Activated B cell treated with CpG ODN at 0.5 μM for 24 hours (primary cell): ENCODE measurements at regions not wholly inside any gene's neighbourhood (a gene's known extent, or its start where the extent isn't known, plus 50 kb on each side); places are given as distances from the start of the nearest gene placed in this dataset.
"Not testable (repeated sequence)": the region's sequence is repeated elsewhere in the genome, so short reads cannot be mapped to it uniquely, and the experiment has no call there.

Experiments
- ATAC-seq: fragments of 200-7000 bp; cut with Tn5 transposase; one replicate; pipeline ENCODE4 v1.10.0; 2021; ENCODE audit warnings: low read depth, mild to moderate bottlenecking, moderate library complexity
- CTCF ChIA-PET: fragments of 350-600 bp; sonication (Branson Sonifier 250); formaldehyde crosslinking; loops from one replicate; lab custom pipeline; 2021; ENCODE audit warnings: antibody characterized with exemption; lab: Charles Lee
- POLR2A ChIA-PET: fragments of 350-600 bp; sonication (Branson Sonifier 250); formaldehyde crosslinking; loops from one replicate; lab custom pipeline; 2021; ENCODE audit warnings: antibody characterized with exemption; lab: Charles Lee
- DNase-seq: peaks from one replicate; pipeline ENCODE4 v3.0.0; 2022
- H3K27ac Mint-ChIP-seq: one replicate; pipeline ENCODE4 v1.8.0; 2020; ENCODE audit warnings: mixed read lengths
- H3K27me3 Mint-ChIP-seq: one replicate; pipeline ENCODE4 v1.8.0; 2021; ENCODE audit warnings: mixed read lengths
- H3K36me3 Mint-ChIP-seq: one replicate; pipeline ENCODE4 v1.8.0; 2021; ENCODE audit warnings: low read depth, mixed read lengths
- H3K4me1 Mint-ChIP-seq: one replicate; pipeline ENCODE4 v1.8.0; 2021; ENCODE audit warnings: mixed read lengths
- H3K4me3 Mint-ChIP-seq: one replicate; pipeline ENCODE4 v1.8.0; 2020; ENCODE audit warnings: mild to moderate bottlenecking, mixed read lengths
- H3K9me3 Mint-ChIP-seq: one replicate; pipeline ENCODE4 v1.8.0; 2020; ENCODE audit warnings: mixed read lengths
- intact Hi-C: fragments of 100-400 bp; cut with micrococcal nuclease; formaldehyde crosslinking; loops from one replicate; pipeline ENCODE4 v1.15.1; 2024
- TF ChIP-seq, protein P1 (sequence below): fragments of 200-600 bp; IDR thresholded peaks from one replicate; pipeline ENCODE4 v1.8.0; 2022; ENCODE audit warnings: antibody characterized with exemption, mild to moderate bottlenecking

DNA sequence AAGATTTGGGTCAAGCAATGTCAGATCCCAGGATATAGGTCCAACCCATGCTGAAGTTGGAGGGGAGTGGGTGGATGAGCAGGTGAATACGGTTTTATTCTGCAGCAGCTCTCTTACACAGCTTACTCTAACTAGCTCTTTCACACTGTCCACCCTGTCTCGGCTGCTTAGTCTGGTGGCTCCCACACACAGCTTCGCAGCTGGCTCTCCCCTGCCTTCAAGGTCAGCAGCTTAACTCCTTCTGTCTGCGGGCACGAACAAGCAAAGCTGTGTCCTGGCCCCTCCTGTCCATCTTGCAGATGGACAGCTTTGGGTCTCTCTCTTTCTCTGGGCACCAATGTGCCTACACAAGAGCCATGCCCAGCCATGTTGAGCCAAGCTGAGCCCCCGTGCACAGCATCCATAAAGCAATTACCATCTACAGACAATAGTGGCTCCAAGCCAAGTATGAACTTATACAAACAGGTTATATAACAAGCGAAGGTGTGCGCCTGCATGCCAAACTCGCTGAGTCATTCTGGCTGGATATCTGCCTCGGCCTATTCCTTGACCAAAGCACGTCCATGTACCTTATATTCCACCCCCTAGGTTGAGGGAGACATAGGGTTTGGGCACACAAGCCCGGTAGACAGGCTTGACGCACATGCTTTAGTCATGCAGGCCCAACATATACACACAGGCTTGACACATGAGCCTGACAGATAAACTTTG lies 1307.8 kb upstream of the RAG2 start:
- TF ChIP-seq, protein P1, sequence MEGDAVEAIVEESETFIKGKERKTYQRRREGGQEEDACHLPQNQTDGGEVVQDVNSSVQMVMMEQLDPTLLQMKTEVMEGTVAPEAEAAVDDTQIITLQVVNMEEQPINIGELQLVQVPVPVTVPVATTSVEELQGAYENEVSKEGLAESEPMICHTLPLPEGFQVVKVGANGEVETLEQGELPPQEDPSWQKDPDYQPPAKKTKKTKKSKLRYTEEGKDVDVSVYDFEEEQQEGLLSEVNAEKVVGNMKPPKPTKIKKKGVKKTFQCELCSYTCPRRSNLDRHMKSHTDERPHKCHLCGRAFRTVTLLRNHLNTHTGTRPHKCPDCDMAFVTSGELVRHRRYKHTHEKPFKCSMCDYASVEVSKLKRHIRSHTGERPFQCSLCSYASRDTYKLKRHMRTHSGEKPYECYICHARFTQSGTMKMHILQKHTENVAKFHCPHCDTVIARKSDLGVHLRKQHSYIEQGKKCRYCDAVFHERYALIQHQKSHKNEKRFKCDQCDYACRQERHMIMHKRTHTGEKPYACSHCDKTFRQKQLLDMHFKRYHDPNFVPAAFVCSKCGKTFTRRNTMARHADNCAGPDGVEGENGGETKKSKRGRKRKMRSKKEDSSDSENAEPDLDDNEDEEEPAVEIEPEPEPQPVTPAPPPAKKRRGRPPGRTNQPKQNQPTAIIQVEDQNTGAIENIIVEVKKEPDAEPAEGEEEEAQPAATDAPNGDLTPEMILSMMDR = no peak

DNA sequence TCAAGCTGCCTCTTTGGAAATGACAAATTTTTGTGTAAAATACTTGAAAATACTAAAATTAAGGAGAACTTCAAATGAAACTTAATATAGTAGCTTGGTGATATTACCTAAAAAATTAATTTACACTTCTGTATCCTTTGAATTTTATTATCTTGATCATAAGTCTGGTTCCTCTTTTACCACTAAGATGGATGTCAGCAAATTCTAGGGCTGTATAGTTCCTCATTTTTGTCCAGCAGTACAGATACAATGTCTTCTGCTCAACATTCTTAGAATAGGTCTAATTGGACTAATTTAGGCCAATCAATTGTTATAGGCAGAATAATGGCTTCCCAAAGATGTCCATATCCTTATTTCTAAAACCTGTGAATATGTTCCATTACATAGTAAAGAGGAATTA lies 1298.0 kb upstream of the RAG2 start:
- POLR2A ChIA-PET = no interaction called here
- TF ChIP-seq, protein P1 = no peak

More for the DNA sequence above, 1307.8 kb upstream of the RAG2 start:
- CTCF ChIA-PET = no interaction called here
- no peaks in the 10 kb centered on the region for H3K27me3 Mint-ChIP-seq
- H3K36me3 Mint-ChIP-seq = no peaks in the 10 kb centered on the region
- intact Hi-C loops = no loop called here
- POLR2A ChIA-PET = no interaction called here
- DNase-seq (no peak), ATAC-seq (no peak)
- H3K9me3 Mint-ChIP-seq = peaks cover 8% of the 10 kb centered on the region
- H3K4me1 Mint-ChIP-seq = no peaks in the 10 kb centered on the region
- no peak overlapping the region for H3K4me3 Mint-ChIP-seq
- no peak overlapping the region for H3K27ac Mint-ChIP-seq

DNA sequence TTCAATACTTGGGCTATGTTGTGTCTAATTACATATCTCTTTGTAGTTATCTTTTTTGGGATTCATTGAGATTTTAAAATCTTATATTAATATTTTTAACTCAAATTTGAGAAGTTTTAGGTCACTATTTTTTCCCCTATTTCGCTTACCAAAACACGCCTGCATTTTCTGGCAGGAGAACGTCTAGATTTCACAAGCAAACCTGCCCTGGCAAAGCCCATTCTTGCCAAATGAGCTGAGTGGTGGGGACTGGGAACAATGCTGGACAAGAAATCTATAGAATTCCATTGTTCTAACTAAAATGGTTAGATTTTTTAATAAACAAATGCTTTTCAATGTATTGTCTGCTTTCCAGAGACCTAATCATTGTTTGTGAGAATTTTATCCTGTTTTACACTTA lies 1283.7 kb upstream of the RAG2 start:
- Mint-ChIP-seq H3K27ac (no peak overlapping the region), H3K4me1 (no peaks in the 10 kb centered on the region), H3K27me3 (no peaks in the 10 kb centered on the region), H3K9me3 (peaks cover 7% of the 10 kb centered on the region), H3K36me3 (no peaks in the 10 kb centered on the region), H3K4me3 (no peak overlapping the region)
- DNase-seq (no peak), ATAC-seq (no peak)
- intact Hi-C loops = no loop called here
- ChIA-PET CTCF (no interaction called here), POLR2A (no interaction called here)
- TF ChIP-seq, protein P1 = no peak

More for the DNA sequence above, 1298.0 kb upstream of the RAG2 start:
- Mint-ChIP-seq H3K36me3 (no peaks in the 10 kb centered on the region), H3K27ac (no peak overlapping the region), H3K27me3 (no peaks in the 10 kb centered on the region), H3K9me3 (peaks cover 18% of the 10 kb centered on the region), H3K4me1 (no peaks in the 10 kb centered on the region), H3K4me3 (no peak overlapping the region)
- CTCF ChIA-PET = no interaction called here
- intact Hi-C loops = no loop called here
- DNase-seq (no peak), ATAC-seq (no peak)

DNA sequence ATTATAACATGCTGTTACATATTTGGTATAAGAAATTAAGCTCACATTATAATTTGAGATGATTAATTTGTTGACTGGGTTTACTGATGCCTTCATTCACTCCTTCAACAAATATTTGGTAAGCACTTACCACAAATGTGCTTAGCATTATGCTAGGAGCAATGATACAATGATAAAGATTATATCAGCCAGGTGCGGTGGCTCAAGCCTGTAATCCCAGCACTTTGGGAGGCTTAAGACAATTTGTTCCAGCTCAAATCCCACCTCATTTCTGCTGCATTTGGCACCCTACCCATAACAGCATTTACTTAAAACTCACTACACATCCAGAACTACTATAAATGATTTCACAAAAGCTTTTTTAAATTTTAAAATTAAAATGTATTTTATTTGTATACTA lies 1263.6 kb upstream of the RAG2 start:
- peaks cover 9% of the 10 kb centered on the region for H3K9me3 Mint-ChIP-seq
- intact Hi-C loops = no loop called here
- DNase-seq (no peak), ATAC-seq (no peak)
- ChIA-PET POLR2A (no interaction called here), CTCF (no interaction called here)
- H3K4me3 Mint-ChIP-seq = no peak overlapping the region
- no peaks in the 10 kb centered on the region for H3K27me3 Mint-ChIP-seq
- TF ChIP-seq, protein P1 = no peak
- H3K36me3 Mint-ChIP-seq = no peaks in the 10 kb centered on the region
- no peaks in the 10 kb centered on the region for H3K4me1 Mint-ChIP-seq
- H3K27ac Mint-ChIP-seq = no peak overlapping the region

DNA sequence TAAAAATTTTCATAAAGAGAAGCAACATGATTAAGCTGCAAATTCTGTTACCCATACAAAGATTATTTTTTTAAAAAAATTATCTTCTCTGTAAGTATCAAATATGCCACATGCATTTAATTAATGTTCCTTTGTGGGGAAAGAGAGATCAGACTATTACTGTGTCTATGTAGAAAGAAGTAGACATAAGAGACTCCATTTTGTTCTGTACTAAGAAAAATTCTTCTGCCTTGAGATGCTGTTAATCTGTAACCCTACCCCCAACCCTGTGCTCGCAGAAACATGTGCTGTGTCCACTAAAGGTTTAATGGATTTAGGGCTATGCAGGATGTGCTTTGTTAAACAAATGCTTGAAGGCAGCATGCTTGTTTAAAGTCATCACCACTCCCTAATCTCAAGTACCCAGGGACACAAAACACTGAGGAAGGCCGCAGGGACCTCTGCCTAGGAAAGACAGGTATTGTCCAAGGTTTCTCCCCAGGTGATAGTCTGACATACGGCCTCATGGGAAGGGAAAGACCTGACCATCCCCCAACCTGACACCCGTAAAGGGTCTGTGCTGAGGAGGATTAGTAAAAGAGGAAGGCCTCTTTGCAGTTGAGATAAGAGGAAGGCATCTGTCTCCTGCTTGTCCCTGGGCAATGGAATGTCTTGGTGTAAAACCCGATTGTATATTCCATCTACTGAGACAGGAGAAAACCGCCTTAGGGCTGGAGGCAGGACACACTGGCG lies 1260.9 kb upstream of the RAG2 start:
- H3K4me3 Mint-ChIP-seq, CTCF ChIA-PET, H3K4me1 Mint-ChIP-seq: not testable (repeated sequence)

More for the DNA sequence above, 1260.9 kb upstream of the RAG2 start:
- H3K9me3 Mint-ChIP-seq, ATAC-seq, H3K27me3 Mint-ChIP-seq, H3K36me3 Mint-ChIP-seq, intact Hi-C loops, POLR2A ChIA-PET, H3K27ac Mint-ChIP-seq, DNase-seq: not testable (repeated sequence)
